ENCODE measurements at regions not wholly inside any gene's neighbourhood (a gene's known extent, or its start where the extent isn't known, plus 50 kb on each side); places are given as distances from the start of the nearest gene placed in this dataset.

GRCh38 chr3:110628650-110629301 lies 442.8 kb upstream of the NECTIN3 start (continued):
- TF ChIP-seq ATF1 (CRISPR knock-in tag; IDR thresholded peaks at IDR 0.05) (no peak), TEAD4 (CRISPR knock-in tag; IDR thresholded peaks at IDR 0.05) (no peak), MYBL2 (CRISPR knock-in tag; IDR thresholded peaks at IDR 0.05) (no peak), ESRRA (CRISPR knock-in tag; IDR thresholded peaks at IDR 0.05; ENCODE audit: borderline replicate concordance) (no peak), GTF2I (CRISPR knock-in tag; conservative IDR thresholded peaks at IDR 0.05) (no peak), SMAD4 (CRISPR knock-in tag; IDR thresholded peaks at IDR 0.05) (no peak), JAZF1 (CRISPR knock-in tag; IDR thresholded peaks at IDR 0.05) (no peak), ZNF396 (CRISPR knock-in tag; IDR thresholded peaks at IDR 0.05; ENCODE audit: borderline replicate concordance) (no peak)
- TF ChIP-seq, protein P1, sequence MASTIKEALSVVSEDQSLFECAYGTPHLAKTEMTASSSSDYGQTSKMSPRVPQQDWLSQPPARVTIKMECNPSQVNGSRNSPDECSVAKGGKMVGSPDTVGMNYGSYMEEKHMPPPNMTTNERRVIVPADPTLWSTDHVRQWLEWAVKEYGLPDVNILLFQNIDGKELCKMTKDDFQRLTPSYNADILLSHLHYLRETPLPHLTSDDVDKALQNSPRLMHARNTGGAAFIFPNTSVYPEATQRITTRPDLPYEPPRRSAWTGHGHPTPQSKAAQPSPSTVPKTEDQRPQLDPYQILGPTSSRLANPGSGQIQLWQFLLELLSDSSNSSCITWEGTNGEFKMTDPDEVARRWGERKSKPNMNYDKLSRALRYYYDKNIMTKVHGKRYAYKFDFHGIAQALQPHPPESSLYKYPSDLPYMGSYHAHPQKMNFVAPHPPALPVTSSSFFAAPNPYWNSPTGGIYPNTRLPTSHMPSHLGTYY (CRISPR knock-in tag; IDR thresholded peaks at IDR 0.05), result no peak
- TF ChIP-seq, protein P2, sequence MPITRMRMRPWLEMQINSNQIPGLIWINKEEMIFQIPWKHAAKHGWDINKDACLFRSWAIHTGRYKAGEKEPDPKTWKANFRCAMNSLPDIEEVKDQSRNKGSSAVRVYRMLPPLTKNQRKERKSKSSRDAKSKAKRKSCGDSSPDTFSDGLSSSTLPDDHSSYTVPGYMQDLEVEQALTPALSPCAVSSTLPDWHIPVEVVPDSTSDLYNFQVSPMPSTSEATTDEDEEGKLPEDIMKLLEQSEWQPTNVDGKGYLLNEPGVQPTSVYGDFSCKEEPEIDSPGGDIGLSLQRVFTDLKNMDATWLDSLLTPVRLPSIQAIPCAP (CRISPR knock-in tag; IDR thresholded peaks at IDR 0.05), result no peak
- TF ChIP-seq, protein P3, sequence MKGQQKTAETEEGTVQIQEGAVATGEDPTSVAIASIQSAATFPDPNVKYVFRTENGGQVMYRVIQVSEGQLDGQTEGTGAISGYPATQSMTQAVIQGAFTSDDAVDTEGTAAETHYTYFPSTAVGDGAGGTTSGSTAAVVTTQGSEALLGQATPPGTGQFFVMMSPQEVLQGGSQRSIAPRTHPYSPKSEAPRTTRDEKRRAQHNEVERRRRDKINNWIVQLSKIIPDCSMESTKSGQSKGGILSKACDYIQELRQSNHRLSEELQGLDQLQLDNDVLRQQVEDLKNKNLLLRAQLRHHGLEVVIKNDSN (CRISPR knock-in tag; IDR thresholded peaks at IDR 0.05), result no peak

DNA sequence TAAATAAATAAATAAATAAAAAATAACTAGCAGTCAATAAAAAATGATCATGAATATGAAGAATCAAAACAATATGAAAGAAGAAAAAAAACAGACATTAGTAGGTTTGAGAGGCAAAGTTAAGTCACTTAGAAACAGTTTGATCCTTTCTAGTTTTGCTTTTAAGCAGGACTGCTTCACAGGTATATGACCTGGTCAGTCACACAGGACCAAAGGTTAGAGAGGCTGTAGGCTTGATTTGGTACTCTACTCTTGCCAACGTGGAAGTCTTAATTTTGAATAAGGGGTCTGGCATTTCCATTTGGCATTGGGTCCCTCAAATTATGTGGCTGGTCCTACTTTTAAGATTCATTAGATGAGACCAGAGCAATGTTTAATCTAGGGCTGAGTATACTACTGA lies 441.7 kb upstream of the NECTIN3 start:
- H3K4me1 Mint-ChIP-seq, result peaks cover 8% of the 10 kb centered on the region
- H3K27me3 Mint-ChIP-seq (ENCODE audit: low read depth), result no peaks in the 10 kb centered on the region
- H3K9me3 Mint-ChIP-seq, result peaks cover 17% of the 10 kb centered on the region
- no peak overlapping the region for H3K4me3 Mint-ChIP-seq
- DNase-seq (ENCODE audit: low spot score), result no peak
- peaks cover 3% of the 10 kb centered on the region for H3K36me3 Mint-ChIP-seq
- ChIA-PET CTCF (no interaction called here), POLR2A (no interaction called here)
- H3K27ac Mint-ChIP-seq, result no peak overlapping the region
- TF ChIP-seq HMGA2 (CRISPR knock-in tag; IDR thresholded peaks at IDR 0.05), result no peak
- TF ChIP-seq ZNF671 (CRISPR knock-in tag; IDR thresholded peaks at IDR 0.05), result no peak
- TF ChIP-seq ZSCAN18 (CRISPR knock-in tag; IDR thresholded peaks at IDR 0.05), result no peak
- no peak for TF ChIP-seq SP1 (CRISPR knock-in tag; conservative IDR thresholded peaks at IDR 0.05)
- no peak for TF ChIP-seq FOXJ3 (CRISPR knock-in tag; IDR thresholded peaks at IDR 0.05; ENCODE audit: borderline replicate concordance)
- no peak for TF ChIP-seq GABPB1 (CRISPR knock-in tag; IDR thresholded peaks at IDR 0.05)
- TF ChIP-seq OVOL2 (CRISPR knock-in tag; IDR thresholded peaks at IDR 0.05; ENCODE audit: borderline replicate concordance), result no peak
- TF ChIP-seq GTF2I (CRISPR knock-in tag; conservative IDR thresholded peaks at IDR 0.05), result no peak
- TF ChIP-seq, protein P4, sequence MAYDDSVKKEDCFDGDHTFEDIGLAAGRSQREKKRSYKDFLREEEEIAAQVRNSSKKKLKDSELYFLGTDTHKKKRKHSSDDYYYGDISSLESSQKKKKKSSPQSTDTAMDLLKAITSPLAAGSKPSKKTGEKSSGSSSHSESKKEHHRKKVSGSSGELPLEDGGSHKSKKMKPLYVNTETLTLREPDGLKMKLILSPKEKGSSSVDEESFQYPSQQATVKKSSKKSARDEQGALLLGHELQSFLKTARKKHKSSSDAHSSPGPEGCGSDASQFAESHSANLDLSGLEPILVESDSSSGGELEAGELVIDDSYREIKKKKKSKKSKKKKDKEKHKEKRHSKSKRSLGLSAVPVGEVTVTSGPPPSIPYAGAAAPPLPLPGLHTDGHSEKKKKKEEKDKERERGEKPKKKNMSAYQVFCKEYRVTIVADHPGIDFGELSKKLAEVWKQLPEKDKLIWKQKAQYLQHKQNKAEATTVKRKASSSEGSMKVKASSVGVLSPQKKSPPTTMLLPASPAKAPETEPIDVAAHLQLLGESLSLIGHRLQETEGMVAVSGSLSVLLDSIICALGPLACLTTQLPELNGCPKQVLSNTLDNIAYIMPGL (CRISPR knock-in tag; IDR thresholded peaks at IDR 0.05), result no peak
- TF ChIP-seq MAX (CRISPR knock-in tag; IDR thresholded peaks at IDR 0.05), result no peak
- no peak for TF ChIP-seq CREM (CRISPR knock-in tag; IDR thresholded peaks at IDR 0.05)
- TF ChIP-seq STAT6 (CRISPR knock-in tag; conservative IDR thresholded peaks at IDR 0.05; ENCODE audit: low read depth), result no peak
- TF ChIP-seq ESRRA (CRISPR knock-in tag; IDR thresholded peaks at IDR 0.05; ENCODE audit: borderline replicate concordance), result no peak
- no peak for TF ChIP-seq EMX1 (CRISPR knock-in tag; IDR thresholded peaks at IDR 0.05)
- no peak for TF ChIP-seq ZNF232 (CRISPR knock-in tag; IDR thresholded peaks at IDR 0.05)
- no peak for TF ChIP-seq MXD4 (CRISPR knock-in tag; IDR thresholded peaks at IDR 0.05; ENCODE audit: borderline replicate concordance)
- no peak for TF ChIP-seq ZNF396 (CRISPR knock-in tag; IDR thresholded peaks at IDR 0.05; ENCODE audit: borderline replicate concordance)
- ATAC-seq, result no peak

Measured in WTC11 (cell line).